Mesodermal cell (in vitro differentiated cells): ENCODE measurements at regions not wholly inside any gene's neighbourhood (a gene's known extent, or its start where the extent isn't known, plus 50 kb on each side); places are given as distances from the start of the nearest gene placed in this dataset.
"Not testable (repeated sequence)": the region's sequence is repeated elsewhere in the genome, so short reads cannot be mapped to it uniquely, and the experiment has no call there.

Source experiments
- H3K27ac ChIP-seq: 2 replicates; pipeline ENCODE4 v1.7.0; 2013; ENCODE audit warnings: mild to moderate bottlenecking, low read depth, low read length, moderate library complexity; ENCODE audit not compliant: severe bottlenecking
- H3K36me3 ChIP-seq: 2 replicates; pipeline ENCODE4 v1.7.1; 2013; ENCODE audit warnings: mild to moderate bottlenecking, low read length, moderate library complexity; ENCODE audit not compliant: control insufficient read depth, insufficient read depth
- H3K4me1 ChIP-seq: one replicate; pipeline ENCODE4 v1.7.1; 2013; ENCODE audit warnings: mild to moderate bottlenecking, low read length; ENCODE audit not compliant: insufficient read depth, control insufficient read depth, poor library complexity, severe bottlenecking
- H3K4me3 ChIP-seq: 2 replicates; pipeline ENCODE4 v1.7.0; 2013; ENCODE audit warnings: low read length, control low read depth, mild to moderate bottlenecking; ENCODE audit not compliant: insufficient read depth, poor library complexity, severe bottlenecking; ENCODE audit errors: extremely low read depth
- H3K9me3 ChIP-seq: 2 replicates; pipeline ENCODE4 v1.7.1; 2013; ENCODE audit warnings: mild to moderate bottlenecking, low read length, moderate library complexity; ENCODE audit not compliant: control insufficient read depth
- WGBS, 2 experiments: methylation state at CpG; one replicate each; pipeline ENCODE4 v1.1.5; 2013; ENCODE audit warnings: missing lambda C conversion rate in 2 of 2; ENCODE audit not compliant: insufficient coverage in 2 of 2; 5-methylcytosine and 5-hydroxymethylcytosine counted together

GRCh38 chr15:61367953-61368352, 138.9 kb upstream of the RORA start:
- Histone ChIP-seq H3K27ac (no peak overlapping the region), H3K4me3 (no peak overlapping the region), H3K9me3 (no peaks in the 10 kb centered on the region), H3K36me3 (no peaks in the 10 kb centered on the region), H3K4me1 (peaks cover 6% of the 10 kb centered on the region)
- 67 to 79% methylated on average over 1 to 2 of the region's 2 CpGs for WGBS, 2 experiments

- peak overlapping the region; percentile 2 for H3K4me3 ChIP-seq
- 26 to 28% methylated on average over 7 to 12 of the region's 13 CpGs for WGBS, 2 experiments
- H3K36me3 ChIP-seq, result no peaks in the 10 kb centered on the region
- peaks cover 6% of the 10 kb centered on the region for H3K4me1 ChIP-seq
- H3K9me3 ChIP-seq, result no peaks in the 10 kb centered on the region
- no peak overlapping the region for H3K27ac ChIP-seq
Measured at GRCh38 chr15:61364871-61365270, 135.8 kb upstream of the RORA start.

DNA sequence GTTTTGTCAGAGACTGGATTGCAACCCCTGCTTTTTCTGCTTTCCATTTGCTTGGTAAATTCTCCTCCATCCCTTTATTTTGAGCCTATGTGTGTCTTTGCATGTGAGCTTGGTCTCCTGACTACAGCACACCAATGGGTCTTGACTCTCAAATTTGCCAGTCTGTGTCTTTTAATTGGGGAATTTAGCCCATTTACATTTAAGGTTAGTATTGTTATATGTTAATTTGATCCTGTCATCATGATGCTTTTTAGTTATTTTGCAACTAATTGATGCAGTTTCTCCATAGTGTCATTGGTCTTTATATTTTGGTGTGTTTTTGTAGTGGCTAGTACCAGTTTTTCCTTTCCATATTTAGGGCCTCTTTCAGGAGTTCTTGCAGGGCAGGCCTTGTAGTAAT, 133.8 kb upstream of the RORA start:
- H3K4me3 ChIP-seq, H3K27ac ChIP-seq, H3K36me3 ChIP-seq, H3K9me3 ChIP-seq, H3K4me1 ChIP-seq: not testable (repeated sequence)

GRCh38 chr15:61344293-61344692, 115.2 kb upstream of the RORA start:
- H3K36me3 ChIP-seq, result no peaks in the 10 kb centered on the region
- no CpG with 5 or more reads among the region's 2 CpGs for WGBS, 2 experiments
- no peaks in the 10 kb centered on the region for H3K4me1 ChIP-seq
- no peaks in the 10 kb centered on the region for H3K9me3 ChIP-seq
- no peak overlapping the region for H3K4me3 ChIP-seq
- H3K27ac ChIP-seq, result no peak overlapping the region

GRCh38 chr15:61342390-61342789, 113.3 kb upstream of the RORA start:
- Histone ChIP-seq H3K36me3 (no peaks in the 10 kb centered on the region), H3K4me3 (no peak overlapping the region), H3K4me1 (no peaks in the 10 kb centered on the region), H3K9me3 (no peaks in the 10 kb centered on the region), H3K27ac (no peak overlapping the region)
- 90 to 100% methylated on average over 1 to 2 of the region's 2 CpGs for WGBS, 2 experiments

- Histone ChIP-seq H3K9me3 (no peaks in the 10 kb centered on the region), H3K36me3 (no peaks in the 10 kb centered on the region), H3K27ac (no peak overlapping the region), H3K4me3 (no peak overlapping the region), H3K4me1 (no peaks in the 10 kb centered on the region)
Measured at GRCh38 chr15:61339516-61339915, 110.4 kb upstream of the RORA start.

- 88 to 94% methylated on average over 8 of the region's 8 CpGs for WGBS, 2 experiments
- no peaks in the 10 kb centered on the region for H3K9me3 ChIP-seq
- H3K4me3 ChIP-seq, result no peak overlapping the region
- no peaks in the 10 kb centered on the region for H3K4me1 ChIP-seq
- H3K27ac ChIP-seq, result no peak overlapping the region
- H3K36me3 ChIP-seq, result no peaks in the 10 kb centered on the region
Measured at GRCh38 chr15:61337541-61337940, 108.4 kb upstream of the RORA start.

- whole genome bisulfite sequencing, 2 experiments, result 100% methylated on average over 1 to 2 of the region's 3 CpGs
Measured at GRCh38 chr15:61336026-61336638, 107.0 kb upstream of the RORA start.

GRCh38 chr15:61334714-61335113, 105.6 kb upstream of the RORA start:
- not testable (repeated sequence) for H3K36me3 ChIP-seq, H3K4me3 ChIP-seq, H3K4me1 ChIP-seq, H3K27ac ChIP-seq, H3K9me3 ChIP-seq
- 91 to 94% methylated on average over 2 of the region's 5 CpGs for WGBS, 2 experiments

More at GRCh38 chr15:61336026-61336638, 107.0 kb upstream of the RORA start:
- Histone ChIP-seq H3K4me1 (no peaks in the 10 kb centered on the region), H3K36me3 (no peaks in the 10 kb centered on the region), H3K9me3 (no peaks in the 10 kb centered on the region), H3K27ac (no peak overlapping the region), H3K4me3 (no peak overlapping the region)

DNA sequence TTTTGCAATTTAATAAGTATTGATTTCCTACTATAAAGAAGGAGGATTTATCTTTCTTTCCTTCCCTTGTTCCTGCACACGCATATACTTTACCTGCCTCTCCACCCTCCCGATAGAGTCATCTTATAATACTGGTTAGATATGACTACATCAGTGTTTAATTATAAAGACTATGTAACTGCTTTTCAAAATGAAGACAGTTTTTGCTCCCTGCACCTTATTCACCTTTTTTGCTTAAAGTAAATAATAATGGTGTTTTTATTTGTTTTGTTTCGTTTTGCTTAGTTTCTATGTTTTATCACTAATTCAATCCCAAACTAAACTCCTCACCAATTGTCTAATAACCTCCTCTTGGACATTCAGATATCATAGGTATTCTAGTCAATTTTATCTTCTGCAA, 101.9 kb upstream of the RORA start:
- Histone ChIP-seq H3K36me3 (no peaks in the 10 kb centered on the region), H3K9me3 (no peaks in the 10 kb centered on the region), H3K4me1 (no peaks in the 10 kb centered on the region), H3K27ac (no peak overlapping the region), H3K4me3 (no peak overlapping the region)
- no CpG with 5 or more reads among the region's 3 CpGs for WGBS, 2 experiments

DNA sequence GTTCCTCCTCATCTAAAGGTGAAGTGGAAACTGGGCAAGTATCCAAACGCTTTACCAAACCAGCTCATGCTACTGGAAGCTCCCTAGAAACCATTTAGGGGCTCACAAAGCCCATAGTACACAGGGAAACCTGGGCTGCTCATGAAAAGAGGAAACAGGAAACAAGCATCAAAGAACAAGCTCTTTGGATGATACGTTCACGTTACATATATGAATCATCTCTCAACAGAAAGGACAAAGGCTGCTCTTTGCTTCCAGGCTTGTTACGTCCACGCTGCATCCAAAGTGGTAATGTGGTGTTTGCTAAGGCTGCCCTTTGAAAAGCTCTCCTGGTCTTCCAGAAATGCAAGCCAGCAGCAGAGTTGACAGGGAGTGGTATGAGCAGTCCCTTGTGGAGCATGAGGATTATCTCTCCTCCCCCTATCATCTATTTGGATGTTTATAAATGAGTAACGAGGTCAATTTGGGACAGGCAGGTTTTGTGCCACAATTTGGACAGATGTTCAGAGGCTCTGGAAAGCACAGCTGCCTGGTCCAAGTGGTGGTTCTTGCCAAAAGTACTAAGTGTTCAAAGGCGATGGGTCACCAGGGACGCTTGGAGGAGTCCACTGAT, 98.0 kb upstream of the RORA start:
- Histone ChIP-seq H3K36me3 (no peaks in the 10 kb centered on the region), H3K4me3 (no peak overlapping the region), H3K9me3 (no peaks in the 10 kb centered on the region), H3K4me1 (no peaks in the 10 kb centered on the region), H3K27ac (no peak overlapping the region)
- 95 to 100% methylated on average over 3 to 6 of the region's 8 CpGs for WGBS, 2 experiments
